Stimulated activated CD4-positive, alpha-beta T cell treated with anti-CD3 and anti-CD28 coated beads, Interleukin-4, amount 100 ng/mL, for 4 hours (primary cell): ENCODE measurements at regions not wholly inside any gene's neighbourhood (a gene's known extent, or its start where the extent isn't known, plus 50 kb on each side); places are given as distances from the start of the nearest gene placed in this dataset.

Source experiments
- DNase-seq, 2 experiments: peaks; one replicate each; pipeline ENCODE4 v3.0.0-alpha.2; 2020

DNA sequence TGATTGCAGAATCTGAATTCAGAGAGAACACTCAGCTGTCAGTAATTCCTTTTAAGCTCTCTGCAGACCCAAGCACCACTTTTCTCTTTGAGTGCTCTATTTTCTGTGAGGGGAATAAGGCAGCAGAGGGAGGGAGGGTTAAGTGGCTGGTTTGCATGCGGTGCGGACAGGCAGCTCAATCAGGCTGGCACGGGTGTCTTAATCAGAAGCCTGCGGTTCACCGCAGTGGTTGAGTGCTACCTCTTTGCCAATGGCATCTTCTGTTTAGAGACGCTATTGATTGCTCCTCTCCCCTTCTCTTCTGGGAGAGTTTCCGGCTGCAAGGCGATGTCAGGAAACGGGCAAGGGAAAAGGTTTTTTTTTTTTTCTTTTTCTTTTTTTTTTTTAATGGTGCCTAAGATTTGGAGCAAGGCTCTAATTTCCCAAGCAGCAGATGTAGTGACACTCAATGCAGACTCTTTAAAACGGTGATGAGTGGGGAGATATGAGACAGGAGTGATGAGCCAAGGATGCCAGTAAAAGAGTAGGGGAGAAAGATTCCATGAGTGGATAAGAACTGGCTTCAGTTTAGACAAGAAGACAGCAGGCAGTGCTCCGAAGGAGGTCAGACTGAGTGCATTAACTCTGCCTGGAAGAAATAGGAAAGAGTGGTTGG lies 533.7 kb upstream of the SEL1L start:
- no peak for DNase-seq

- no peak for DNase-seq
Observed at GRCh38 chr14:82070040-82070439, 536.4 kb upstream of the SEL1L start.

DNA sequence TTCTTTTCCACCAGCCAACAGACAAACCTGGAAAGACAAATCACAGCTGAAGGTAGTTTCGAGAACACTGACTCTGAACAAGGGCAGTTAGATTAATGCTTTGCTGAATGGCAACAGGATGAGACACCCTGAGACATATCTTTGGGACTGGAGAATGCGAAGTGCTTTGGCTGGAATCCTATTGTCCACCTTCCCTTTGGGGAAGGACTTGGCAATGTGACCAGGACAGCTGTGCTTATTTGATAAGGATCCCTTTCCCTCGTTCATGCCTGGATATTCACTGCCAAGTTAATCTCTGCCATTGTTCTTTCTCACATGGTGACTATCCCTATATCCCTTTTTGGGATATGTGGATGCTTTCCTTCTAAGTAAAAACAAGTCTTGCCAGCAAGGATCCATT lies 537.1 kb upstream of the SEL1L start:
- no peak for DNase-seq

DNA sequence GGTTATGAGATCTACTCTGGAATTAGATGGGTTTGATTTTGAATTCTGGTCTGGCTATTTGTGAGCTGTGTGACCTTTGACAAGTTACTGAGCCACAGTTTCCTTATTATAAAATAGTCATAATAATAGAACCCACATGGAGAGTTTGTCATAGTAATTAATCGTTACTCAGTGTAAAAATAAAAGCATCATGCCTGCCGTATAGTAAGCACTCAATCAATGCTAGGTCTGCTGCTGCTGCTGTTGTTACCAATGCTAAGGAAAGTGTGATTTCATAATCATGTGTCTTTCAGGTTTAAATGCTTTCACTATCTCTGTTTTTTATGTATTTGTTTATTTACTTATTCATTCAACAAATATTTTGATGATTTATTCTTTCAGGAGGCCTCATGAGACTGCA lies 539.9 kb upstream of the SEL1L start:
- DNase-seq, result no peak

DNA sequence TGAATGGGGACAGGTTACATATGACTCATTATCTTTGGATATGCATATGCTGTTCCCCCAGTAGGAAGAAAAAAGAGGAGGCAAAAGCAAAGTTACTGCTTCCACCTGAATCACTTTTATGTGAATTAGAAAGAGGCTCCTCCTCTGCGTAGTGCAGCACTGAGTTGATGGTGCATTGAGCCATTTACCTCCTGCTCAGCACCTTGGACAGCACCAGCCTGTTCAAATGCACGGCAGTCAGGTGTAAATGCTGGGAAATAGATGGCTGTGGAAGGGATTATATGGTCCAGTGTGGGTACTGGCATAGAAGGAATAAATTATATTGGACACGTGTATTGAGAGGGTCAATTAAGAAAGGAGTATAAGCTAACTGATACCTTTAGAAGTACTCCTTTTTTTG lies 541.9 kb upstream of the SEL1L start:
- DNase-seq, result peak in 1 of 2 experiments; percentile 0

- DNase-seq, result no peak
Observed at GRCh38 chr14:82079553-82079952, 545.9 kb upstream of the SEL1L start.

DNA sequence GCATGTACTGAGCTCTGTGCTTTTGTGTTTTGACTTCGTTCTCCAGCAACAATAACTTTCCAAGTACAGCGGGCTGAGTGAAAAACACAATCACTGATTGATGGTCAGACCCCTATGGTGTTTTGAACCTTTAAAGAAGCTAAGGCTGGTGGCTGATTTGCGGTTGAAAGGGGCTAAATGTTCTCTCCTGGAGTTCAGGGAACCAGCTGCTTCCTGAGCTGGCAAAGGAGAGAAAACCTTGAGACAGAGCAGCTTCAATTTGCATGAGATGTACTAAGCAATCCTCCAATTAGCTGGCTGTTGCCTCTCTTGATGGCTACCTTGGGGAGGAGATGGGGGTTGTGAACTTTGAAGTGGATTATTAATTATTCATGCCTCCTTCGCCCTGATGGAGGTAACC lies 546.7 kb upstream of the SEL1L start:
- DNase-seq, result no peak

DNA sequence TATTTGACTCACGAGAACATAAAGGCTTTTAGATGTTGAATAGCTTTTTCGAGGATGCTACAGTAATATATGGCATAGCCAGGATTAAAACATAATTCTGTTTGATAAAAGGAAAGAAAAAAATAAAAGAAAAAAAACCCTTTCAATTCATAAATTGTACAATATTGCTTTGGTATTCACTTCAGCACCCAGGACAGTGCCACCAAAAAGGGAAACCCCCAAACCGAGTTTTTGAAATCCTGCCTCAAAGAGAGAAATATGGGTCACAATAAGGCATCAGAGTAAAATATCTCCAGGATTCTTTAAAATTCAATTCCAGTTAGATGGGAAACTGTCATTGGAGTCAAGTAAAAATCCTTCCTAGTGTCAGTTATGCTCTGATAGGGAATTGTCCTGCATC lies 551.2 kb upstream of the SEL1L start:
- DNase-seq, result no peak

GRCh38 chr14:82091097-82091496 lies 557.4 kb upstream of the SEL1L start:
- no peak for DNase-seq

DNA sequence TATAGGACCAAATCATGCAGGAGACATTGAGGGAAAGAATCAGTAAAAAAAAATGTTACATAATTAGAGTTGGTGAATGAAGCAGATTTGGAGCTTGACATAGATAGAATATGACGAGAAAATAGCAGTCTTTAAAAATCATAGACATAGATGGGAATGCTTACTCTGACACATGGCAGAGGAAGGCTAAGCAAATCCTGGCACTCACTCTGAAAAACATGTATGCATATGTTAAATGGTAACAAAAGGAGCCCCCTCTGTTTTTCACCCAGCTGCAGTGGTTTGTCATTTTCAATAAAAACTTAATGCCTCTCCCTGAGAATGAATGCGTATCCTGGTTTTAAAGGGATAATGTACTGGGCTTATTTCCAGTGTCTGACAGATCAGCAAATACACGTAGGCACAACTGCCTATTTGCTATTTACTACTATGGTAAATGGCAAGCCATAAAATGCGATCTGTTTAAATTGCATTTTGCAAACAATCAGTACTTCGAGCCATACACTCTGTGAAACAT lies 561.2 kb upstream of the SEL1L start:
- DNase-seq, result no peak

DNA sequence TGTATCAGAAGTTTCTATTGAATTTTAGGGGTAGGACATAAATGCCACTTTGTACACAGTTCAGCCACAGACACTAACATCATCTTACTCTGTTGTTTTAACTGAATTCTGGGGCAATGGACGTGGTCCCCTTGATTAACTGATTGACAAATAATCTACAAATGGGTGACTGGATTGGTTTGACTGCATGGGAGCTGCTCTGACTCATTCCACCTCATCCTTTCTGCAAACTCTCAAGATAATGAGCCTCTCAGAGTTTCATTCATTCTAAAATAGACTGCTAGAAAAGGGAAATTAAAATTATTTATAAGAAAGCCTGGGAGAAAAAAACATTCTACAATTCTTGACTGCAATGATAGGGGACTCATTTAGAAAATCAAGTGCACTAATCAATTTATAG lies 570.4 kb upstream of the SEL1L start:
- DNase-seq, result no peak

DNA sequence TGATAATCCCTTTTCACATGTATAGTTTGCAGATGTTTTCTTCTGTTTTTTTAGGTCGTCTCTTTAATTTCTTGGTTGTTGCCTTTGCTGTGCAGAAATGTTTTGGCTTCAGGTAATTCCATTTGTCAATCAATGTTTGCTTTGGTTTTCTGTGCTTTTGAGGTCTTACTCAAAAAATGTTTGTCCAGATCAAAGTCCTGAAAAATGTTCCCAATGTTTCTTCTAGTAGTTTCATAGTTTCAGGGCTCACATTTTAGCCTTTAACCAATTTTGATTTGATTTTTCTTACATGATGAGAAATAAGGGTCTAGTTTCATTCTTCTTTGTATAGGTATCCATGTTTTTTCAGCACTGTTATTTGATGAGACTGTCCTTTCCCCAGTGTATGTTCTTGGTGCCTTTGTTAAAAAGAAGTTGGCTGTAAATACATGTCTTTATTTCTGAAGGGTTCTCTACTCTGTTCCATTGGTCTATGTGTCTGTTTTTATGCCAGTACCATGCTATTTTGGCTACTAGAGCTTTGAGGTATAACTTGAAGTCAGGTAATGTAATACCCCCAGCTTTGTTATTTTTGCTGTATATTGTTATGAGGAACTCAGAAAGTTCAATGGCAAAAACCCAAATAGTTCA lies 578.7 kb upstream of the SEL1L start:
- DNase-seq, result no peak

- no peak for DNase-seq
Observed at GRCh38 chr14:82113007-82113406, 579.4 kb upstream of the SEL1L start.

DNA sequence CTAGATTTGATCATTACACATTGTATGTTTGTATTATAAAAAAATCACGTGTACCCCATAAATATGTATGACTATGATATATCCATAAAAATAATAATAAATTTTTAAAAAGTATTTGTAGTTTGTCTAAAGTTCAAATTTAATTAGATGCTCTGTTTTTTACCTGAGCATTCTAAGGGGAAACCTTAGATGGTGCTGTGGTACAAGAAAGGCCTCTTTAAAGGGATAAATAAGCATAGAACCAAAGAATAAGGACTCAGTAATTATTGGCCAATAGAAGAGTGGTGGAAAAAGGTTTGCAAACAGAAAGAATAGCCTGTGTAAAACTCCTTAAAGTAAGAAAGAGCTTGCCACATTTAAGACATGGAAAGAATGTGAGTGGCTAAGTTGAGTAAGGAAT lies 580.1 kb upstream of the SEL1L start:
- no peak for DNase-seq

DNA sequence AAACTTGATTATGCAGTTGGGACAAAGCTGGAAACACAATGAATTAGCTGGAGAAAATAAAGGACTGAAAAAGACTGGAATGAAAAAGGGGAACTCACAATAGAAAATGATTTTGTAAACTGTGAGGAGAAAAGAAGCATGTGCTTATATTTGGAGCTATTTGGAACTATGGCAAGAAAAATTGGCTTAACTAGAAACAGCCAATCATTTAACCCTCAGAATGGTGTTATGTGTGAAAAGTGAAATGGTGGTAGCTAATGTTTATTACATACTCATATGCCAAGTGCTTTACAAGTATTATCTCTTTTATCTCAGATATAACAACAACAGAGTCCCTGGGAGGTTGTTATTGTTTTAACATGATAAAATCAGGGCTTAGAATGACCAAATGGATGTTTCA lies 583.1 kb upstream of the SEL1L start:
- no peak for DNase-seq

DNA sequence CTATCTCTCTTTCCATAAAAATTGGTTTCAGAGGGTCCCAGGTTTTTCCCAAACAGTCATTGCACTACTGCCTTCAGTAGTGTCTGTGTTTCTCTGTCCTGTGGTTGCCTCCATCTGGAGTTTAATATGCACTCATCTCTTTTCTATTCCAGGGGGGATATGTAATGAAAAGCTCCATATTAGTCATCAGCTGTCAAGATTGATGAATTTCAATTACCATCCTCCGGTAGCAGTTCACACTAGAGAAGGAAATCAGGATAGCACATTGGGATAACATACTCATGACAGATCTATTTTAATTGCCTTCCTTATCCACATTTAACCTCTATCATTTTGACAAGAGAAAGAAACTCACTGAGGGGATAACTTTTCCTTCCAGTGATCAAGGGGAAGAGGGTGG lies 589.0 kb upstream of the SEL1L start:
- DNase-seq, result no peak

GRCh38 chr14:82124511-82124910 lies 590.9 kb upstream of the SEL1L start:
- no peak for DNase-seq

- no peak for DNase-seq
Observed at GRCh38 chr14:82126006-82126405, 592.4 kb upstream of the SEL1L start.

DNA sequence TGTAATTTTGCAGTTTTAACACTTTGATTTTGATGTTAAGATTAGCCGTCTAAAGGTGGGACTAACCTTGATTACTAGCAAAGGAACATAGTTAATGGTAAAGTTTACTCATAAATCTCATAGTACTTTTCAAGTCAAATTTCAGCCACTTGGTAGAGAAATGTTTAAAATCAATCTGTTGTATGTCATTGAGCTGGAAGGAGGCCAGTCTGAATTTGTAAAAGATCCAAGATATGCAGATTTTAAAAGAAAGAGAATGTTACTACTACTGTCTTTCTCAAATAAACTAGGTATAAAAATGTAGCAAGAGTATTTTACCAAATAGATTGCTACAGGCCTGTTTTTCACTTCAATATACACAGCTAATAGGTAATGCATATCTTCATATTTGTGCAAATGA lies 600.8 kb upstream of the SEL1L start:
- DNase-seq, result no peak

DNA sequence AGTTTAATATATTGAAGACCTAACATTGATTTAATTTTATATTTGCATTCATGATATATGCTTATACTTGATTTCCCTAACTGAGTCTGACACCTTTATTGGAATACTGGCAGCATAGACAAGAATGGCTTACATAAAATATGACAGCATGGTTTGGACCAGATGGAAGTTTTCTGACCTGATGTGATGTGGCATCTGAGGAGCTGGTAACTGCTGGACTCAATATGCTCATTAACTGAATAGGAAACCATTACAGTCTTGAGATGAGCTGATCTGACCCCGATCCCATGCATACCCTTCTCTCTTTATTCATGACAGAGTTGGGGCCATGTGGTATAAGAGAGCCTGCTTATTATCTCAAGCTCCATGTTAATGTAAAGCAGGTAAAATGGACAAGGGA lies 604.8 kb upstream of the SEL1L start:
- no peak for DNase-seq

- no peak for DNase-seq
Observed at GRCh38 chr14:82146846-82147245, 613.2 kb upstream of the SEL1L start.

DNA sequence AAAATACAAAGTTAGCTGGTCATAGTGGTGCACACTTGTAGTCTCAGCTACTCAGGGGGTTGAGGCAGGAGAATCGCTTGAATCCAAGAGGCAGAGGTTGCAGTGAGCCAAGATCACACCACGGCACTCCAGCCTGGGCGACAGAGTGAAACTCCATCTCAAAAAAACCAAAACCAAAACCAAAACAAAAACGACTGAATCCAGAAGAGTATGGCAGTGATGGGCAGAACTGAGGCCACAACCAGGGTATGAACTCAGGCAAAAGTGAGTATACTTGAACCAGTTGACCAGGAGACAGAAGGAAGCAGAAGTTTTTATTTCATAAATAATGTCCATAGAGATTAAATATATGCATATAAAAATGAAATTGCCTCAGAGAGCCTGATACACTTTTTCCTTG lies 620.0 kb upstream of the SEL1L start:
- no peak for DNase-seq

DNA sequence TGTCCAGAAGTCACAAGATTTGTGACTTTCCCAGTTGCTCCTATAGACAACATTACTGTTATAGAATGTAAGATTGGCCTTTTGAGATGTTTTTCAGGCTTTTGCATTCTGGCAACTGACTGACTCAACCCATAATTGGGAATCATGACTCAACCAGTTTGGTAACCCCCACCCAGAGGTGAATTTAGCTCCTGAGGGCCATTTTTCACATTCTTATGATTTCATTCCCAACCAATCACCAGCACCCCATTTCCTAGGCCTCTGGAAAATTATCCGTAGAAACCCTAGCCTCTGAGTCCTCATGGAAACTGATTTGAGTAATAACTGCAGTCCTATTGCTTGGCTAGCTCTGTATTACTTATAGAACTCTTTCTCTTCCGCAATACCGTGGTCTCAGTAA lies 626.0 kb upstream of the SEL1L start:
- no peak for DNase-seq

DNA sequence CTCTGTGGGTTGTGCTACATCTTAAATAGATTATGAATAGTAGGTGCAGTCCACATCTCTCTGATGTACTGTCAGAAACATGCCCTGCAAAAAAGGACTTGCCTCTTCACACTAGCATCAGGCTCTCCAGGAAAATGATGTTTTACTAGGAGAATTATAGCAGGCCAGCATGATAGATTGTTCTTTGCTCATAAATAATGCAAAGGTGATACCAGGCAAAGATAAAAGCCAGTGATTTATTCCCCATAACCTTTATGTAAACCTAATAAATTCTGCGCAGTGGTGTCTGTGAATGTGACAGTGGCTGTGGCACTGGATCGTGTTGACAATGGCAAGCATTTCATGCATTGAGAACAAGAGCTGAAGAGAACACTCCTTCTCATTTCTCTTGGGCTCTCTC lies 646.5 kb upstream of the SEL1L start:
- DNase-seq, result no peak

DNA sequence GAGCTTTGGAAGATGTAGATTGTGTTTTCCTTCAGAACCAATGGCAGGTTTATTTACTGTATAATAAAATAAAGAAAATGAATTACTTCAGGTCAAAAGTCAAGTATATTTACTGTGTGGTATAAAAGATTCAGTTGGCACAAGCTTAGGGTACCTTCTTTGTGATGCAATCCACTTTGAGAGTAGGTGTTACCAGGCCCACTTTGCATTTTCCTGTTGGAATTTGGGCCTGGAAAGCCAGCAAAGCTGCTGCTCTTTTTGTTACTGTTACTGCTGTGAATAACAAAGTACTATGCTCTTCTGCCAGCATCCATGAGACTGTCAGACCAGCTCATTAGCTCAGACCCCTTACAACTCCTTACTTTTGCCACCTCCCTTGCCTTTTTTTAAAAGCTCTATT lies 649.0 kb upstream of the SEL1L start:
- DNase-seq, result no peak
